GM12891 (cell line): ENCODE measurements at regions not wholly inside any gene's neighbourhood (a gene's known extent, or its start where the extent isn't known, plus 50 kb on each side); places are given as distances from the start of the nearest gene placed in this dataset.

ENCODE experiments used
- DNase-seq: peaks from one replicate; pipeline ENCODE4 v3.0.0; 2011; ENCODE audit warnings: low spot score; ENCODE audit not compliant: insufficient read length
- FAIRE-seq: peaks from 2 replicates; lab custom pipeline; 2011; peaks lifted over from hg19 to GRCh38; lab: Jason Lieb, UNC
- PAX5 ChIP-seq: IDR thresholded peaks from 2 replicates; pipeline ENCODE4 v1.6.1; 2011; ENCODE audit warnings: low read length, moderate library complexity, mild to moderate bottlenecking; ENCODE audit not compliant: insufficient read depth, severe bottlenecking
- POLR2A ChIP-seq: IDR thresholded peaks from 2 replicates; pipeline ENCODE4 v1.6.1; 2011; ENCODE audit warnings: low read depth, low read length, control low read depth
- POLR2AphosphoS5 ChIP-seq: IDR thresholded peaks from 2 replicates; pipeline ENCODE4 v1.6.1; 2011; ENCODE audit warnings: low read depth, low read length, control low read depth
- POU2F2 ChIP-seq: IDR thresholded peaks from 2 replicates; pipeline ENCODE4 v1.6.1; 2011; ENCODE audit warnings: low read depth, mild to moderate bottlenecking, control low read depth, low read length, moderate library complexity
- SPI1 ChIP-seq: IDR thresholded peaks from 2 replicates; pipeline ENCODE4 v1.6.1; 2011; ENCODE audit warnings: low read depth, low read length, control low read depth
- TAF1 ChIP-seq: IDR thresholded peaks from 2 replicates; pipeline ENCODE4 v1.6.1; 2011; ENCODE audit warnings: low read depth, low read length, control low read depth

- FAIRE-seq (no peak), DNase-seq (no peak)
- TF ChIP-seq PAX5 (no peak), POLR2AphosphoS5 (no peak), POLR2A (no peak), SPI1 (no peak), TAF1 (no peak), POU2F2 (no peak)
Measured at GRCh38 chr13:60756306-60756705, 359.3 kb downstream of the TDRD3 start.

- DNase-seq, result no peak
- no peak for TF ChIP-seq PAX5
- TF ChIP-seq POLR2A, result no peak
- no peak for TF ChIP-seq SPI1
- no peak for TF ChIP-seq POLR2AphosphoS5
- TF ChIP-seq TAF1, result no peak
- no peak for TF ChIP-seq POU2F2
- no peak for FAIRE-seq
Measured at GRCh38 chr13:60755380-60756163, 358.6 kb downstream of the TDRD3 start.

- no peak for DNase-seq
- TF ChIP-seq TAF1 (no peak), PAX5 (no peak), POLR2A (no peak), POLR2AphosphoS5 (no peak), SPI1 (no peak), POU2F2 (no peak)
Measured at GRCh38 chr13:60754211-60755090, 357.4 kb downstream of the TDRD3 start.

GRCh38 chr13:60753641-60754040 lies 356.6 kb downstream of the TDRD3 start:
- DNase-seq, result no peak
- TF ChIP-seq SPI1, result no peak
- no peak for TF ChIP-seq POLR2AphosphoS5
- no peak for TF ChIP-seq POU2F2
- TF ChIP-seq PAX5, result no peak
- TF ChIP-seq POLR2A, result no peak
- TF ChIP-seq TAF1, result no peak
- no peak for FAIRE-seq

More at GRCh38 chr13:60754211-60755090, 357.4 kb downstream of the TDRD3 start:
- no peak for FAIRE-seq

GRCh38 chr13:60745343-60745742 lies 348.3 kb downstream of the TDRD3 start:
- no peak for FAIRE-seq
- no peak for TF ChIP-seq POU2F2
- no peak for TF ChIP-seq TAF1
- TF ChIP-seq POLR2A, result no peak
- no peak for TF ChIP-seq PAX5
- TF ChIP-seq SPI1, result no peak
- no peak for TF ChIP-seq POLR2AphosphoS5
- DNase-seq, result no peak

GRCh38 chr13:60733933-60734332 lies 336.9 kb downstream of the TDRD3 start:
- DNase-seq (no peak), FAIRE-seq (no peak)
- TF ChIP-seq POU2F2 (no peak), TAF1 (no peak), POLR2AphosphoS5 (no peak)

GRCh38 chr13:60727140-60727539 lies 330.1 kb downstream of the TDRD3 start:
- no peak for FAIRE-seq
- TF ChIP-seq POLR2A (no peak), TAF1 (no peak), SPI1 (no peak), POLR2AphosphoS5 (no peak), PAX5 (no peak), POU2F2 (no peak)
- DNase-seq, result no peak

- FAIRE-seq (no peak), DNase-seq (no peak)
- TF ChIP-seq PAX5 (no peak), POLR2A (no peak), POU2F2 (no peak), SPI1 (no peak), TAF1 (no peak), POLR2AphosphoS5 (no peak)
Measured at GRCh38 chr13:60721063-60721462, 324.0 kb downstream of the TDRD3 start.

GRCh38 chr13:60720590-60720989 lies 323.6 kb downstream of the TDRD3 start:
- no peak for DNase-seq
- no peak for FAIRE-seq
- no peak for TF ChIP-seq POU2F2
- no peak for TF ChIP-seq SPI1
- no peak for TF ChIP-seq POLR2AphosphoS5
- no peak for TF ChIP-seq PAX5

GRCh38 chr13:60716313-60716712 lies 319.3 kb downstream of the TDRD3 start:
- FAIRE-seq (no peak), DNase-seq (no peak)
- TF ChIP-seq POU2F2 (no peak), TAF1 (no peak), POLR2A (no peak), POLR2AphosphoS5 (no peak), PAX5 (no peak), SPI1 (no peak)
